GM12892 (cell line): ENCODE measurements at regions not wholly inside any gene's neighbourhood (a gene's known extent, or its start where the extent isn't known, plus 50 kb on each side); places are given as distances from the start of the nearest gene placed in this dataset.

Source experiments
- POLR2A ChIP-seq: IDR thresholded peaks from 2 replicates; pipeline ENCODE4 v1.6.1; 2011; ENCODE audit warnings: low read depth, low read length, control low read depth
- POLR2AphosphoS5 ChIP-seq: IDR thresholded peaks from 2 replicates; pipeline ENCODE4 v1.6.1; 2011; ENCODE audit warnings: low read depth, low read length, control low read depth

DNA sequence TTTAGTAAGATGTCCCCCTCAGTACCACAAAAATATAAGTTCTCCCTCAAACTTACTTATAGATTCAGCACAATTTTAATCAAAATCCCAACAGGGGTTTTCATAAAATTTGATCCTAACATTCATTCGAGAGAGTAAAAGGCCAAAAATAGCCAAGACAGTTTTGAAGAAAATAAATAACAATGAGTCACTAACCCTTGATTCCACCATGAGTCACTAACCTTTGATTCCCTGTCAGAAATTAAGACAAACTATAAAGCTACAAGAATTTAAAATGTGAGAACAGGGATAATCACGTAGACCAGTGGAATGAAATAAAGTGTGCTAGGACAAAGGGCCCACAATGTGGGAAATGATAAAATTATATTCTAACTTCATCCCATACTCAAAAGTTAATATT, 320.3 kb downstream of the SUCLA2 start:
- TF ChIP-seq POLR2AphosphoS5 (no peak), POLR2A (no peak)
